ENCODE measurements at regions not wholly inside any gene's neighbourhood (a gene's known extent, or its start where the extent isn't known, plus 50 kb on each side); places are given as distances from the start of the nearest gene placed in this dataset.

DNA sequence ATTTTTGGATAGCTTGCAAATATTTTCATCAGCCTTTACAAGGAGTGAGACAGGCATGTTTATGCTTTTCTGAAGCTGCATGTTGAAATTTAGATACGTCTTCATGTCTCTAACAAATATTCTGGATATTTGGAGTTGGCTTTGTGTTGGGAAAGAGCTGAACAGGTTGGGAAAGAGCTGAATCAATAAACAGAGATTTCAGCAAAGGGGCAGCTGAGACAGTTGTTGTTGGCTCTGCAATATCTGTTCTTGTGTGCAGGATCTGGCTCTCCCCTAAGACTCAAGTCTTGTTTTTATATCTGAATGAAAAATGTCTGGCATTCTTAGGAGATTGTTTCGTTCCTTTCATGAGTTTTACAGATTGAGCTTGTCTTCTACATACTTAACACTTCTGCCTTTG lies 1444.5 kb downstream of the NLGN4Y start (continued):
- TF ChIP-seq, protein P1, sequence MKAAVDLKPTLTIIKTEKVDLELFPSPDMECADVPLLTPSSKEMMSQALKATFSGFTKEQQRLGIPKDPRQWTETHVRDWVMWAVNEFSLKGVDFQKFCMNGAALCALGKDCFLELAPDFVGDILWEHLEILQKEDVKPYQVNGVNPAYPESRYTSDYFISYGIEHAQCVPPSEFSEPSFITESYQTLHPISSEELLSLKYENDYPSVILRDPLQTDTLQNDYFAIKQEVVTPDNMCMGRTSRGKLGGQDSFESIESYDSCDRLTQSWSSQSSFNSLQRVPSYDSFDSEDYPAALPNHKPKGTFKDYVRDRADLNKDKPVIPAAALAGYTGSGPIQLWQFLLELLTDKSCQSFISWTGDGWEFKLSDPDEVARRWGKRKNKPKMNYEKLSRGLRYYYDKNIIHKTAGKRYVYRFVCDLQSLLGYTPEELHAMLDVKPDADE (IDR thresholded peaks at IDR 0.05), result no peak
- TF ChIP-seq STAT1 (IDR thresholded peaks at IDR 0.05; ENCODE audit: unreplicated experiment) (no peak), EZH2phosphoT487 (IDR thresholded peaks at IDR 0.05; ENCODE audit: unreplicated experiment) (no peak), ZNF331 (CRISPR knock-in tag; IDR thresholded peaks at IDR 0.05; ENCODE audit: low read depth) (no peak)
- TF ChIP-seq, protein P2, sequence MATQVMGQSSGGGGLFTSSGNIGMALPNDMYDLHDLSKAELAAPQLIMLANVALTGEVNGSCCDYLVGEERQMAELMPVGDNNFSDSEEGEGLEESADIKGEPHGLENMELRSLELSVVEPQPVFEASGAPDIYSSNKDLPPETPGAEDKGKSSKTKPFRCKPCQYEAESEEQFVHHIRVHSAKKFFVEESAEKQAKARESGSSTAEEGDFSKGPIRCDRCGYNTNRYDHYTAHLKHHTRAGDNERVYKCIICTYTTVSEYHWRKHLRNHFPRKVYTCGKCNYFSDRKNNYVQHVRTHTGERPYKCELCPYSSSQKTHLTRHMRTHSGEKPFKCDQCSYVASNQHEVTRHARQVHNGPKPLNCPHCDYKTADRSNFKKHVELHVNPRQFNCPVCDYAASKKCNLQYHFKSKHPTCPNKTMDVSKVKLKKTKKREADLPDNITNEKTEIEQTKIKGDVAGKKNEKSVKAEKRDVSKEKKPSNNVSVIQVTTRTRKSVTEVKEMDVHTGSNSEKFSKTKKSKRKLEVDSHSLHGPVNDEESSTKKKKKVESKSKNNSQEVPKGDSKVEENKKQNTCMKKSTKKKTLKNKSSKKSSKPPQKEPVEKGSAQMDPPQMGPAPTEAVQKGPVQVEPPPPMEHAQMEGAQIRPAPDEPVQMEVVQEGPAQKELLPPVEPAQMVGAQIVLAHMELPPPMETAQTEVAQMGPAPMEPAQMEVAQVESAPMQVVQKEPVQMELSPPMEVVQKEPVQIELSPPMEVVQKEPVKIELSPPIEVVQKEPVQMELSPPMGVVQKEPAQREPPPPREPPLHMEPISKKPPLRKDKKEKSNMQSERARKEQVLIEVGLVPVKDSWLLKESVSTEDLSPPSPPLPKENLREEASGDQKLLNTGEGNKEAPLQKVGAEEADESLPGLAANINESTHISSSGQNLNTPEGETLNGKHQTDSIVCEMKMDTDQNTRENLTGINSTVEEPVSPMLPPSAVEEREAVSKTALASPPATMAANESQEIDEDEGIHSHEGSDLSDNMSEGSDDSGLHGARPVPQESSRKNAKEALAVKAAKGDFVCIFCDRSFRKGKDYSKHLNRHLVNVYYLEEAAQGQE (IDR thresholded peaks at IDR 0.05; ENCODE audit: unreplicated experiment), result no peak

DNA sequence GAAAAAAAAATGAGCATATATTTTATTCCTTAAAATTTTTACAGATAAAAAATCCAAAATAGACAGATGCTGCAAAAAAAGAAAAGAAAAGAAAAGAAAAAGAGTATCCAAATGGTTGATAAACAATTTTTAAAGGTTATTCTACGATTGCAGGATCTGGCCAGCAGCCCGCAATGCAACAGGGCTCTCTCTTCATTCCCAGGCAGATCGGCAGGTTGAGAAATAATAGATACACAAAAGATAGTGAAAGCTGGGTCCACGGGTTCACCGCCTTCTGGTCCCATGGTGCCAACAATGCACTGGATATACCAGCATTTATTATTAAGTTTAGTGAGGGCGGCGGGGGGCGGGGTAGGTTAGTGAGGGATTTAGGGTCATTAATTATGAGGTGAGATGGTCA lies 1448.9 kb downstream of the NLGN4Y start:
- Histone ChIP-seq H3K4me3 (no peak overlapping the region), H3K4me2 (no peak overlapping the region), H3K79me2 (replicated peaks; ENCODE audit: insufficient read depth) (no peaks in the 10 kb centered on the region), H4K20me1 (replicated peaks; ENCODE audit: insufficient read depth) (no peaks in the 10 kb centered on the region), H3K9me2 (ENCODE audit: insufficient read depth) (no peaks in the 10 kb centered on the region), H2AFZ (no peak overlapping the region), H3K4me1 (ENCODE audit: insufficient read depth) (no peaks in the 10 kb centered on the region), H3K27me3 (ENCODE audit: insufficient read depth) (no peaks in the 10 kb centered on the region), H3K27ac (ENCODE audit: low read depth) (no peak overlapping the region), H3F3A (replicated peaks; ENCODE audit: low read depth) (no peaks in the 10 kb centered on the region), H3K36me3 (ENCODE audit: insufficient read depth) (no peaks in the 10 kb centered on the region)
- Mint-ChIP-seq H3K4me1 (no peaks in the 10 kb centered on the region), H3K27me3 (ENCODE audit: insufficient read depth, low read depth, poor library complexity) (no peaks in the 10 kb centered on the region), H3K4me3 (no peak overlapping the region), H3K27ac (no peak overlapping the region), H3K36me3 (ENCODE audit: low read depth) (no peaks in the 10 kb centered on the region), H3K9me3 (0 out of 3 replicates have a peak, but pooled peaks cover under 1% of the 10 kb centered on the region)
- ATAC-seq, result no peak
- no peak for TF ChIP-seq STAT1 (IDR thresholded peaks at IDR 0.05; ENCODE audit: unreplicated experiment)
- no peak for TF ChIP-seq NANOG (IDR thresholded peaks at IDR 0.05; ENCODE audit: borderline replicate concordance)
- TF ChIP-seq JUNB (IDR thresholded peaks at IDR 0.05; ENCODE audit: unreplicated experiment), result no peak
- no peak for TF ChIP-seq ZNF331 (CRISPR knock-in tag; IDR thresholded peaks at IDR 0.05; ENCODE audit: low read depth)
- TF ChIP-seq, protein P3, sequence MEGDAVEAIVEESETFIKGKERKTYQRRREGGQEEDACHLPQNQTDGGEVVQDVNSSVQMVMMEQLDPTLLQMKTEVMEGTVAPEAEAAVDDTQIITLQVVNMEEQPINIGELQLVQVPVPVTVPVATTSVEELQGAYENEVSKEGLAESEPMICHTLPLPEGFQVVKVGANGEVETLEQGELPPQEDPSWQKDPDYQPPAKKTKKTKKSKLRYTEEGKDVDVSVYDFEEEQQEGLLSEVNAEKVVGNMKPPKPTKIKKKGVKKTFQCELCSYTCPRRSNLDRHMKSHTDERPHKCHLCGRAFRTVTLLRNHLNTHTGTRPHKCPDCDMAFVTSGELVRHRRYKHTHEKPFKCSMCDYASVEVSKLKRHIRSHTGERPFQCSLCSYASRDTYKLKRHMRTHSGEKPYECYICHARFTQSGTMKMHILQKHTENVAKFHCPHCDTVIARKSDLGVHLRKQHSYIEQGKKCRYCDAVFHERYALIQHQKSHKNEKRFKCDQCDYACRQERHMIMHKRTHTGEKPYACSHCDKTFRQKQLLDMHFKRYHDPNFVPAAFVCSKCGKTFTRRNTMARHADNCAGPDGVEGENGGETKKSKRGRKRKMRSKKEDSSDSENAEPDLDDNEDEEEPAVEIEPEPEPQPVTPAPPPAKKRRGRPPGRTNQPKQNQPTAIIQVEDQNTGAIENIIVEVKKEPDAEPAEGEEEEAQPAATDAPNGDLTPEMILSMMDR (conservative IDR thresholded peaks at IDR 0.05; ENCODE audit: low read depth in 2 of 2), result no peak
- TF ChIP-seq EZH2phosphoT487 (IDR thresholded peaks at IDR 0.05; ENCODE audit: unreplicated experiment), result no peak
- no peak for DNase-seq (ENCODE audit: low spot score)

All from GM23338 (cell line).